Uterus (tissue), 2 donors: ENCODE measurements at regions not wholly inside any gene's neighbourhood (a gene's known extent, or its start where the extent isn't known, plus 50 kb on each side); places are given as distances from the start of the nearest gene placed in this dataset.

ENCODE experiments used
- POLR2A ChIP-seq, 2 donors: fragments of 450-650 bp; IDR thresholded peaks; one replicate each; pipeline ENCODE4 v1.6.1; 2016; ENCODE audit warnings: antibody characterized with exemption in 2 of 2, mild to moderate bottlenecking in 1 of 2, moderate library complexity in 1 of 2
- TF ChIP-seq, protein P1 (sequence below), 4 experiments: fragments of 200-600 bp in 2 of 4; fragments of 450-650 bp in 2 of 4; sonication (generic) in 2 of 4; IDR thresholded peaks; one replicate each; pipeline ENCODE4 v1.5.1; 2016 to 2019; ENCODE audit warnings: antibody characterized with exemption in 4 of 4, mild to moderate bottlenecking in 2 of 4, moderate library complexity in 1 of 4

- TF ChIP-seq, protein P1, sequence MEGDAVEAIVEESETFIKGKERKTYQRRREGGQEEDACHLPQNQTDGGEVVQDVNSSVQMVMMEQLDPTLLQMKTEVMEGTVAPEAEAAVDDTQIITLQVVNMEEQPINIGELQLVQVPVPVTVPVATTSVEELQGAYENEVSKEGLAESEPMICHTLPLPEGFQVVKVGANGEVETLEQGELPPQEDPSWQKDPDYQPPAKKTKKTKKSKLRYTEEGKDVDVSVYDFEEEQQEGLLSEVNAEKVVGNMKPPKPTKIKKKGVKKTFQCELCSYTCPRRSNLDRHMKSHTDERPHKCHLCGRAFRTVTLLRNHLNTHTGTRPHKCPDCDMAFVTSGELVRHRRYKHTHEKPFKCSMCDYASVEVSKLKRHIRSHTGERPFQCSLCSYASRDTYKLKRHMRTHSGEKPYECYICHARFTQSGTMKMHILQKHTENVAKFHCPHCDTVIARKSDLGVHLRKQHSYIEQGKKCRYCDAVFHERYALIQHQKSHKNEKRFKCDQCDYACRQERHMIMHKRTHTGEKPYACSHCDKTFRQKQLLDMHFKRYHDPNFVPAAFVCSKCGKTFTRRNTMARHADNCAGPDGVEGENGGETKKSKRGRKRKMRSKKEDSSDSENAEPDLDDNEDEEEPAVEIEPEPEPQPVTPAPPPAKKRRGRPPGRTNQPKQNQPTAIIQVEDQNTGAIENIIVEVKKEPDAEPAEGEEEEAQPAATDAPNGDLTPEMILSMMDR (IDR thresholded peaks at IDR 0.05): peak in 2 of 4 experiments; percentile 22 to 42
- peak; percentile 80 to 93 for TF ChIP-seq POLR2A (IDR thresholded peaks at IDR 0.05)
Measured at GRCh38 chr9:36487482-36488388, 85.0 kb upstream of the MELK start.
